ENCODE measurements at regions not wholly inside any gene's neighbourhood (a gene's known extent, or its start where the extent isn't known, plus 50 kb on each side); places are given as distances from the start of the nearest gene placed in this dataset.

GRCh38 chr5:133905424-133905823, 63.0 kb downstream of the C5orf15 start:
- H3K4me3 ChIP-seq (ENCODE audit: low read length): no peak overlapping the region

GRCh38 chr5:133904641-133905040, 63.8 kb downstream of the C5orf15 start:
- TF ChIP-seq CTCF (IDR thresholded peaks at IDR 0.05; ENCODE audit: insufficient read depth, low read depth, low read length, missing control alignments): no peak
- H3K4me3 ChIP-seq (ENCODE audit: low read length): no peak overlapping the region
- no peak for DNase-seq (ENCODE audit: low read depth)

More at GRCh38 chr5:133905424-133905823, 63.0 kb downstream of the C5orf15 start:
- DNase-seq (ENCODE audit: low read depth): no peak
- no peak for TF ChIP-seq CTCF (IDR thresholded peaks at IDR 0.05; ENCODE audit: insufficient read depth, low read depth, low read length, missing control alignments)

DNA sequence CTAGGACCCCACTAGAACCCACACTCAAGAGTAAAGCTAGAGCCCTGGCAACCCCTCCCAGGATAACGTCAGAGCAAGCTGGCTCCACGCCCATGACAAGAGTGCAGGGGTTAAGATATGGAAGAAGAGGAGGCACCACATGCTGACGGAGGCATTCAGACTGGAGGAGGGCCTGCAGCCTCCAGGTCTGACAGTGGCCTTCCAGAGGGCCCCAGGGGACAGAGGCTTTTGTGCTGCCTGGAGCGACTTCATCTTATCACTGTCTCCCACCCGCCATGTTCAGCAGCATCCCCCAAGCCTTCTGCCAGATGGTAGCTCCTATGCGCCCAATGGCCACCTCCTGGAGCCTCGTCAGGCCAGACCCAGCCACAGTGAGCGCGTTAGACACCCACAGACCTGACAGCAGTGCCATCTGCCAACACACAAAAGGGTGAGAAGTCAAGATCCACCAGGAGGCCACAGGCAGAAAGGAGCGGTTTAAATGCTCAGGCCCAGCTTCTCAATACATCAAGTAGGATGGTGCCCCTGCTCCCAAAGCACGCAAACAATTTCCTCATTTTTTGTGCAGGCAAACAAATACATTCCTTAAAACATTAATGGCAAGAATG, 65.8 kb downstream of the C5orf15 start:
- no peak for TF ChIP-seq CTCF (IDR thresholded peaks at IDR 0.05; ENCODE audit: insufficient read depth, low read depth, low read length, missing control alignments)
- DNase-seq (ENCODE audit: low read depth): no peak
- H3K4me3 ChIP-seq (ENCODE audit: low read length): no peak overlapping the region

DNA sequence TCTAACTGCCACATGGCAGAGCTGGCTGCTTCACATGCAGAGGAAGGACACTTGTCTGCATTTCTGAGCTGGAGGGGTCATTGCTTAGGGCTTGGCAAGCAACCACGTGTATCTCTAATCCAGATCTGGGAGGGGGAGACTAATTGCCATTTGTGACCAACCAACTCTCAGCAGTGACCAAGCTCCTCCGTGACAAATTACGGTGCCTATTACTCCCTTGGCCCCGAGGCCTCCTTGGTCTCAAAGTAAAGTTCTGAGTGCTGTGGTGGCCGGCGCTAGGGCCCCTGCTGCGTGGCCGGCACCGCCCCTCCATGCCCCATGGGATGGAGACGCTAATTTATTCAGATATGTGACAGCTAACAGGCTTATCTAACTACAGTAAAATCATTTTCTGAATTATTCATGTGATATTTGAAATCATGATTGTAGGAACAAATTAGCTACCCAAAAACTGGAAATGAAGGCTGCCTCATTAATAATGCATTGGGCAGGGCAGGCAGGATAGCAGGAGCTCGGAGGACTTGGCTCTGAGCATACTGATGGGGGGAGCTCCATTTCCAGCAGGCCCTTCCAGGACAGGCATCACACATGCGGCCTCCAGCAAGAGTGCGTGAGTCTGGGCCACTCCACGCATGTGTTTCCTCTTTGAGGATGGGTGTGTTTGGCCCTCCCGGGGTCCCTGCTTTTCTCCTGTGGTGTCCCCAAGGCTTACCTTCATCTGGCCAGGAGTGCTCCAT, 67.7 kb downstream of the C5orf15 start:
- no peak for DNase-seq (ENCODE audit: low read depth)
- TF ChIP-seq CTCF (IDR thresholded peaks at IDR 0.05; ENCODE audit: insufficient read depth, low read depth, low read length, missing control alignments): no peak
- no peak overlapping the region for H3K4me3 ChIP-seq (ENCODE audit: low read length)

DNA sequence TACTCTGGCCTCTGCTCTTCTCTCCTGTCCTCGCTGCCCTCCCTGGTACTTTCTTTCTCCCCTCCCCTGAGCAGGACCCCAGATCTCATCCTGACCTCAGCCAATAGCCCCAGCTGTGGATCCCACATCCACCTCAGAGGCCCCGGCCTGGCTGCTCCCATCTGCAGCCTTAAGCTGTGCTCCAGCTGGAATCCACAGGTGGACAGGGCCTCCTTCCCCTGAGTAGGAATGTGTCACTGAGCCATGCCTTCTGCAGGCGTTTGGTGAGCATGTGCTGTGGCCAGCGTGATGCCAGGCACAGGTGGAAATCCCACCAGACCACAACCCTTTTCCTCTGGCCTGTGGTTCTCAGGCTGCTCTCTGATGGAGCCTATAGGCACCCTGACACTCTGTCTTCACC, 68.9 kb downstream of the C5orf15 start:
- no peak overlapping the region for H3K4me3 ChIP-seq (ENCODE audit: low read length)
- no peak for TF ChIP-seq CTCF (IDR thresholded peaks at IDR 0.05; ENCODE audit: insufficient read depth, low read depth, low read length, missing control alignments)
- no peak for DNase-seq (ENCODE audit: low read depth)

DNA sequence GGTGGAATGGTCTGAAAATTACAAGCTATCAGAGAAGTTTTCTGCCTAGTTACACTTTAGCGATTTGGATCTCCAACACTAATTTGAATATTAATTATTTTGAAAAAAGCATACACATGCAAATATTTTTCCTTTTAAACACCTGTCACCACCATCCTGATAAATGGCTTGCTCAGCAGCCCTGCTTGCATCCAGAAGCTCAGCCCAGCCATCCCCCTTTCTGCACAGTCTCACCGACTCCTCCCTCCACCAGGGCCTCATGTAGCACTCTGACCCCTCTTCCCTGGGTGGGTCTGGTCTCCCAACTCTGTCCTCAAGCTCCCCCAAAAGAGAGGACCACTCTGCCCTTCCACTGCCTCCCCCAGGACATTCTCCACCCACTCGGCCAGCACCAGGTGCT, 70.0 kb downstream of the C5orf15 start:
- H3K4me3 ChIP-seq (ENCODE audit: low read length): no peak overlapping the region
- DNase-seq (ENCODE audit: low read depth): no peak
- no peak for TF ChIP-seq CTCF (IDR thresholded peaks at IDR 0.05; ENCODE audit: insufficient read depth, low read depth, low read length, missing control alignments)

GRCh38 chr5:133897431-133897830, 71.0 kb downstream of the C5orf15 start:
- no peak for TF ChIP-seq CTCF (IDR thresholded peaks at IDR 0.05; ENCODE audit: insufficient read depth, low read depth, low read length, missing control alignments)
- no peak for DNase-seq (ENCODE audit: low read depth)
- no peak overlapping the region for H3K4me3 ChIP-seq (ENCODE audit: low read length)
